Panc1 (cell line): ENCODE measurements at regions not wholly inside any gene's neighbourhood (a gene's known extent, or its start where the extent isn't known, plus 50 kb on each side); places are given as distances from the start of the nearest gene placed in this dataset.

Source experiments
- ATAC-seq: fragments of 200-7000 bp; cut with Tn5 transposase; 2 replicates; pipeline ENCODE4 v1.9.1; 2020; ENCODE audit warnings: mild to moderate bottlenecking, moderate library complexity
- BruUV-seq: library from RNA; stranded (reverse); fragments of 400-500 nt; replicated peaks from 2 replicates; lab custom pipeline; 2021; lab: Mats Ljungman, UMichigan
- CTCF ChIA-PET: fragments of 300-600 bp; sonication (Branson Sonifier 250); formaldehyde crosslinking; loops from one replicate; lab custom pipeline; 2022; ENCODE audit warnings: antibody characterized with exemption; lab: Charles Lee
- POLR2A ChIA-PET: fragments of 300-600 bp; sonication (Branson Sonifier 250); formaldehyde crosslinking; loops from one replicate; lab custom pipeline; 2022; ENCODE audit warnings: antibody characterized with exemption; lab: Charles Lee
- DNase-seq: peaks from one replicate; pipeline ENCODE4 v3.0.0-alpha.2; 2010; ENCODE audit warnings: low read depth, low spot score
- H3K27ac ChIP-seq: 2 replicates; pipeline ENCODE4 v1.5.1; 2011; ENCODE audit warnings: mild to moderate bottlenecking, low read length, inconsistent platforms
- H3K27me3 ChIP-seq: fragments of 200-500 bp; sonication (Bioruptor generic); 2 replicates; pipeline ENCODE4 v1.6.0; 2014; ENCODE audit warnings: low read length, inconsistent platforms; ENCODE audit not compliant: control insufficient read depth, insufficient read depth
- H3K36me3 ChIP-seq: fragments of 200-500 bp; sonication (Bioruptor generic); 2 replicates; pipeline ENCODE4 v1.5.1; 2014; ENCODE audit warnings: inconsistent platforms, mild to moderate bottlenecking, low read length, moderate library complexity; ENCODE audit not compliant: control insufficient read depth, insufficient read depth
- H3K4me1 ChIP-seq: 2 replicates; pipeline ENCODE4 v1.5.1; 2011; ENCODE audit warnings: inconsistent platforms, mild to moderate bottlenecking, low read length, moderate library complexity; ENCODE audit not compliant: control insufficient read depth, insufficient read depth
- H3K4me3 ChIP-seq, 2 experiments: 2 replicates each; pipeline ENCODE4 v1.5.1; 2011 to 2012; ENCODE audit warnings: low read depth in 2 of 2, low read length in 2 of 2, mild to moderate bottlenecking in 2 of 2, inconsistent platforms in 1 of 2, moderate library complexity in 1 of 2
- H3K9me3 ChIP-seq: fragments of 200-500 bp; sonication (Bioruptor generic); 2 replicates; pipeline ENCODE4 v1.5.1; 2014; ENCODE audit warnings: low read depth, mild to moderate bottlenecking, inconsistent platforms, low read length, moderate library complexity; ENCODE audit not compliant: control insufficient read depth, insufficient read depth
- CTCF ChIP-seq: fragments of 450-650 bp; IDR thresholded peaks from 2 replicates; pipeline ENCODE4 v1.5.1; 2017; ENCODE audit warnings: mild to moderate bottlenecking
- POLR2AphosphoS5 ChIP-seq: IDR thresholded peaks from 2 replicates; pipeline ENCODE4 v1.6.1; 2012; ENCODE audit warnings: mild to moderate bottlenecking, low read depth, low read length, moderate library complexity
- REST ChIP-seq, 2 experiments: IDR thresholded peaks; 2 replicates each; pipeline ENCODE4 v1.6.1; 2011 to 2012; ENCODE audit warnings: low read depth in 2 of 2, control low read depth in 1 of 2, low read length in 1 of 2, mild to moderate bottlenecking in 1 of 2, moderate library complexity in 1 of 2; ENCODE audit not compliant: insufficient read depth in 1 of 2
- SIN3A ChIP-seq: IDR thresholded peaks from 2 replicates; pipeline ENCODE4 v1.6.1; 2012; ENCODE audit warnings: low read depth, mild to moderate bottlenecking, low read length, moderate library complexity, borderline replicate concordance; ENCODE audit not compliant: insufficient read depth
- TCF7L2 ChIP-seq: IDR thresholded peaks from 2 replicates; pipeline ENCODE4 v1.6.1; 2011; ENCODE audit warnings: mild to moderate bottlenecking, low read depth, low read length, inconsistent platforms
- in situ Hi-C: cut with HindIII; loops from 2 replicates; pipeline ENCODE4 v1.10.0; 2016; ENCODE audit warnings: low sequenced_read_pairs, low pct_unique_long_range_greater_than_20kb
- intact Hi-C: fragments of 100-400 bp; cut with micrococcal nuclease; formaldehyde crosslinking; loops from one replicate; pipeline ENCODE4 v1.10.0; 2022; ENCODE audit not compliant: unreplicated experiment

DNA sequence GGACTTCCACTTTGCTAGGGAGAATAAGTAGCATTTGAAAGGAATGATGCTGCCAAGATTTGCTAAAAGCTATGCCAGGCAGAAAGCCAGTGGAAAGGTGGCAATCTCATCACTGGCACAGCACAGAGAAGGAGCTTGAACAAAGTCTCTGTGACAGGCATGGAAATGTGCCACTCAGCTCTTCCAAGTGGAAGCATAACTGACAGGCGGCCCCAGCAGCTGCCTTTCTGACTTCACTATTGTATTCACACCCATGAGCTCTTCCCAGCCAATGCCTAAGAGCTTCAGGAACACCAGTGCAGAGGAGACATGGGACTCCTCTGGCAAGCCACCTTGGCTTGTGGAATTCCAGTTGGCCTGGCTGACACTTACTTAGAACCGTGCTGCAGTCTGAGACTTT lies 134.6 kb upstream of the REG3G start:
- ChIA-PET POLR2A (no interaction called here), CTCF (no interaction called here)
- intact Hi-C loops = no loop called here

GRCh38 chr2:78892295-78892694 lies 133.2 kb upstream of the REG3G start:
- BruUV-seq = no TSS peak

More for the DNA sequence above, 134.6 kb upstream of the REG3G start:
- in situ Hi-C loops = no loop called here
- Histone ChIP-seq H3K27me3 (peaks cover 2% of the 10 kb centered on the region; the same call in 1 of the 2 replicates), H3K9me3 (no peaks in the 10 kb centered on the region), H3K4me3 (no peak overlapping the region), H3K36me3 (no peaks in the 10 kb centered on the region), H3K4me1 (no peaks in the 10 kb centered on the region), H3K27ac (no peak overlapping the region)
- ATAC-seq = no peak
- BruUV-seq = no TSS peak
- TF ChIP-seq SIN3A = no peak
- TF ChIP-seq TCF7L2 = no peak
- TF ChIP-seq REST (IDR thresholded peaks at IDR 0.05; ENCODE audit: insufficient read depth in 1 of 2, low read depth in 2 of 2, low read length in 1 of 2) = no peak
- no peak for TF ChIP-seq CTCF
- no peak for TF ChIP-seq POLR2AphosphoS5
- DNase-seq = no peak

More at GRCh38 chr2:78892295-78892694, 133.2 kb upstream of the REG3G start:
- intact Hi-C loops (no loop called here), in situ Hi-C loops (no loop called here)
- POLR2A ChIA-PET = no interaction called here
- CTCF ChIA-PET = no interaction called here
- Histone ChIP-seq H3K27ac (no peak overlapping the region), H3K27me3 (peaks cover 2% of the 10 kb centered on the region; the same call in 1 of the 2 replicates), H3K4me1 (no peaks in the 10 kb centered on the region), H3K4me3 (no peak overlapping the region), H3K9me3 (no peaks in the 10 kb centered on the region), H3K36me3 (no peaks in the 10 kb centered on the region)
- DNase-seq (no peak), ATAC-seq (no peak)
- TF ChIP-seq SIN3A (no peak), POLR2AphosphoS5 (no peak), REST (IDR thresholded peaks at IDR 0.05; ENCODE audit: insufficient read depth in 1 of 2, low read depth in 2 of 2, low read length in 1 of 2) (no peak), TCF7L2 (no peak), CTCF (no peak)
